ENCODE measurements at regions not wholly inside any gene's neighbourhood (a gene's known extent, or its start where the extent isn't known, plus 50 kb on each side); places are given as distances from the start of the nearest gene placed in this dataset.

- TF ChIP-seq YY1 (IDR thresholded peaks at IDR 0.05; ENCODE audit: insufficient read depth, insufficient read length) (no peak), ZNF274 (IDR thresholded peaks at IDR 0.05; ENCODE audit: low read depth, low read length) (no peak), SUZ12 (IDR thresholded peaks at IDR 0.05; ENCODE audit: extremely low read depth, insufficient read depth, insufficient read length) (no peak)
These were observed 76.4 kb upstream of the FCN1 start for GRCh38 chr9:134993996-134994720.

Data from NT2/D1 (cell line).